Testis (tissue), 2 donors: ENCODE measurements at regions not wholly inside any gene's neighbourhood (a gene's known extent, or its start where the extent isn't known, plus 50 kb on each side); places are given as distances from the start of the nearest gene placed in this dataset.

Experiments used
- DNase-seq: peaks from one replicate; pipeline ENCODE4 v3.0.0-alpha.2; 2019
- H3K27ac ChIP-seq, 2 donors: fragments of 200-600 bp; sonication (generic); one replicate each; pipeline ENCODE4 v1.5.1; 2019
- H3K27me3 ChIP-seq: fragments of 200-600 bp; sonication (generic); one replicate; pipeline ENCODE4 v1.5.1; 2019
- H3K36me3 ChIP-seq: fragments of 200-600 bp; sonication (generic); one replicate; pipeline ENCODE4 v1.5.1; 2017; ENCODE audit warnings: low read depth; ENCODE audit errors: missing control alignments
- H3K4me1 ChIP-seq: fragments of 200-600 bp; sonication (generic); one replicate; pipeline ENCODE4 v1.5.1; 2019
- H3K4me3 ChIP-seq, 2 donors: fragments of 200-600 bp; sonication (generic); one replicate each; pipeline ENCODE4 v1.5.1; 2017 to 2019
- H3K9me3 ChIP-seq: fragments of 200-600 bp; sonication (generic); one replicate; pipeline ENCODE4 v1.5.1; 2017
- CTCF ChIP-seq, 3 experiments: fragments of 450-650 bp in 2 of 3; fragments of 200-600 bp in 1 of 3; sonication (generic) in 1 of 3; IDR thresholded peaks; one replicate each; pipeline ENCODE4 v1.5.1; 2016 to 2019; ENCODE audit warnings: antibody characterized with exemption in 3 of 3, mild to moderate bottlenecking in 2 of 3, moderate library complexity in 1 of 3
- POLR2A ChIP-seq: fragments of 450-650 bp; IDR thresholded peaks from one replicate; pipeline ENCODE4 v1.6.1; 2017; ENCODE audit warnings: antibody characterized with exemption, mild to moderate bottlenecking, moderate library complexity
- WGBS, 2 donors: methylation state at CpG; one replicate each; pipeline ENCODE4 v1.1.5; 2018; 5-methylcytosine and 5-hydroxymethylcytosine counted together
- intact Hi-C: fragments of 100-400 bp; cut with DNase I; formaldehyde crosslinking; loops from one replicate; pipeline ENCODE4 v1.15.1; 2023; ENCODE audit warnings: low total_unique reads

- 80 to 83% methylated on average over 1 of the region's 1 CpG for WGBS, 2 donors
- TF ChIP-seq CTCF (IDR thresholded peaks at IDR 0.05) (no peak), POLR2A (no peak)
- Histone ChIP-seq H3K27ac (no peak overlapping the region), H3K36me3 (no peaks in the 10 kb centered on the region), H3K9me3 (no peaks in the 10 kb centered on the region), H3K27me3 (no peaks in the 10 kb centered on the region), H3K4me1 (no peaks in the 10 kb centered on the region), H3K4me3 (no peak overlapping the region)
- intact Hi-C loops: no loop called here
- DNase-seq: no peak
Observed at GRCh38 chr3:109897734-109898133, 560.4 kb upstream of the DPPA4 start.

GRCh38 chr3:109899925-109900324, 562.6 kb upstream of the DPPA4 start:
- no peak for DNase-seq
- 59 to 65% methylated on average over 2 of the region's 2 CpGs for WGBS, 2 donors
- Histone ChIP-seq H3K27me3 (no peaks in the 10 kb centered on the region), H3K4me1 (no peaks in the 10 kb centered on the region), H3K27ac (no peak overlapping the region), H3K9me3 (no peaks in the 10 kb centered on the region), H3K36me3 (no peaks in the 10 kb centered on the region), H3K4me3 (no peak overlapping the region)
- TF ChIP-seq POLR2A (no peak), CTCF (IDR thresholded peaks at IDR 0.05) (no peak)
- intact Hi-C loops: no loop called here

GRCh38 chr3:109900783-109901182, 563.4 kb upstream of the DPPA4 start:
- 44 to 68% methylated on average over 1 of the region's 1 CpG for WGBS, 2 donors
- Histone ChIP-seq H3K4me3 (no peak overlapping the region), H3K4me1 (no peaks in the 10 kb centered on the region), H3K27me3 (no peaks in the 10 kb centered on the region), H3K36me3 (no peaks in the 10 kb centered on the region), H3K27ac (no peak overlapping the region), H3K9me3 (no peaks in the 10 kb centered on the region)
- intact Hi-C loops: no loop called here
- no peak for DNase-seq
- TF ChIP-seq POLR2A: no peak
- TF ChIP-seq CTCF (IDR thresholded peaks at IDR 0.05): no peak

- Histone ChIP-seq H3K27ac (no peak overlapping the region), H3K9me3 (no peaks in the 10 kb centered on the region), H3K27me3 (no peaks in the 10 kb centered on the region), H3K36me3 (no peaks in the 10 kb centered on the region), H3K4me3 (no peak overlapping the region), H3K4me1 (no peaks in the 10 kb centered on the region)
- intact Hi-C loops: no loop called here
- 86% methylated on average over 4 of the region's 4 CpGs for WGBS, 2 donors
- no peak for DNase-seq
- TF ChIP-seq CTCF (IDR thresholded peaks at IDR 0.05) (no peak), POLR2A (no peak)
Observed at GRCh38 chr3:109902549-109902948, 565.2 kb upstream of the DPPA4 start.

- Histone ChIP-seq H3K36me3 (no peaks in the 10 kb centered on the region), H3K4me3 (no peak overlapping the region), H3K27ac (no peak overlapping the region), H3K4me1 (no peaks in the 10 kb centered on the region), H3K9me3 (no peaks in the 10 kb centered on the region), H3K27me3 (no peaks in the 10 kb centered on the region)
- intact Hi-C loops: no loop called here
- 77 to 85% methylated on average over 2 of the region's 2 CpGs for WGBS, 2 donors
- no peak for TF ChIP-seq POLR2A
- no peak for TF ChIP-seq CTCF (IDR thresholded peaks at IDR 0.05)
- no peak for DNase-seq
Observed at GRCh38 chr3:109903100-109903499, 565.8 kb upstream of the DPPA4 start.
